ENCODE measurements at regions not wholly inside any gene's neighbourhood (a gene's known extent, or its start where the extent isn't known, plus 50 kb on each side); places are given as distances from the start of the nearest gene placed in this dataset.

- TF ChIP-seq EZH2phosphoT487 (IDR thresholded peaks at IDR 0.05; ENCODE audit: borderline replicate concordance, low read length) = no peak
- TF ChIP-seq, protein P1, sequence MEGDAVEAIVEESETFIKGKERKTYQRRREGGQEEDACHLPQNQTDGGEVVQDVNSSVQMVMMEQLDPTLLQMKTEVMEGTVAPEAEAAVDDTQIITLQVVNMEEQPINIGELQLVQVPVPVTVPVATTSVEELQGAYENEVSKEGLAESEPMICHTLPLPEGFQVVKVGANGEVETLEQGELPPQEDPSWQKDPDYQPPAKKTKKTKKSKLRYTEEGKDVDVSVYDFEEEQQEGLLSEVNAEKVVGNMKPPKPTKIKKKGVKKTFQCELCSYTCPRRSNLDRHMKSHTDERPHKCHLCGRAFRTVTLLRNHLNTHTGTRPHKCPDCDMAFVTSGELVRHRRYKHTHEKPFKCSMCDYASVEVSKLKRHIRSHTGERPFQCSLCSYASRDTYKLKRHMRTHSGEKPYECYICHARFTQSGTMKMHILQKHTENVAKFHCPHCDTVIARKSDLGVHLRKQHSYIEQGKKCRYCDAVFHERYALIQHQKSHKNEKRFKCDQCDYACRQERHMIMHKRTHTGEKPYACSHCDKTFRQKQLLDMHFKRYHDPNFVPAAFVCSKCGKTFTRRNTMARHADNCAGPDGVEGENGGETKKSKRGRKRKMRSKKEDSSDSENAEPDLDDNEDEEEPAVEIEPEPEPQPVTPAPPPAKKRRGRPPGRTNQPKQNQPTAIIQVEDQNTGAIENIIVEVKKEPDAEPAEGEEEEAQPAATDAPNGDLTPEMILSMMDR (conservative IDR thresholded peaks at IDR 0.05; ENCODE audit: low read depth, low read length) = no peak; the same call in 1 of the 2 replicates
Measured at GRCh38 chr13:55999709-56000108, 1141.0 kb upstream of the PRR20A start.

Measured in PC-3 (cell line).